ENCODE measurements at regions not wholly inside any gene's neighbourhood (a gene's known extent, or its start where the extent isn't known, plus 50 kb on each side); places are given as distances from the start of the nearest gene placed in this dataset.

- DNase-seq = no peak
These were observed 69.4 kb upstream of the COPS8 start for GRCh38 chr2:237016121-237016915.

GRCh38 chr2:237020090-237020489, 65.6 kb upstream of the COPS8 start:
- no peak for DNase-seq

DNA sequence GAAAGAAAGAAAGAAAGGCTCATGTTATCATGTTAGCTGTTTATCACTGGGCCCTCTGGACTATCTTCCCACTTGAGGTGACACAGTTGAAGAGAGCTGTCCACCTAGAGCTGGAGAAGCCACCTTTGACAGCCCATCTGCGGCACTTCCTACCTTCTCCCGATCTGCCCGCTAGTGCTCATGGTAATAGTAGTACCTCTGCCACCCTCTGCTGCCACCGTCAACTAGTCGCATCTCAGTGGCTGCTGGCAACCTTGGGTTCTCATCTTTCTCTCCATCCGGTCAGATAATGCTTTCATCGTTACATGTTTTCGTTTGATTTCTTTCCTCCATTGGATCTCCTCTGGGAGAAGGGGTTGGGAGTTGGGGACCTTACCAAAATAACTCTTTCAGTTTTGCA, 63.2 kb upstream of the COPS8 start:
- no peak for DNase-seq

GRCh38 chr2:237024255-237024654, 61.4 kb upstream of the COPS8 start:
- no peak for DNase-seq

GRCh38 chr2:237025090-237025865, 60.4 kb upstream of the COPS8 start:
- peak in 1 of 2 donors; percentile 17 for DNase-seq

DNA sequence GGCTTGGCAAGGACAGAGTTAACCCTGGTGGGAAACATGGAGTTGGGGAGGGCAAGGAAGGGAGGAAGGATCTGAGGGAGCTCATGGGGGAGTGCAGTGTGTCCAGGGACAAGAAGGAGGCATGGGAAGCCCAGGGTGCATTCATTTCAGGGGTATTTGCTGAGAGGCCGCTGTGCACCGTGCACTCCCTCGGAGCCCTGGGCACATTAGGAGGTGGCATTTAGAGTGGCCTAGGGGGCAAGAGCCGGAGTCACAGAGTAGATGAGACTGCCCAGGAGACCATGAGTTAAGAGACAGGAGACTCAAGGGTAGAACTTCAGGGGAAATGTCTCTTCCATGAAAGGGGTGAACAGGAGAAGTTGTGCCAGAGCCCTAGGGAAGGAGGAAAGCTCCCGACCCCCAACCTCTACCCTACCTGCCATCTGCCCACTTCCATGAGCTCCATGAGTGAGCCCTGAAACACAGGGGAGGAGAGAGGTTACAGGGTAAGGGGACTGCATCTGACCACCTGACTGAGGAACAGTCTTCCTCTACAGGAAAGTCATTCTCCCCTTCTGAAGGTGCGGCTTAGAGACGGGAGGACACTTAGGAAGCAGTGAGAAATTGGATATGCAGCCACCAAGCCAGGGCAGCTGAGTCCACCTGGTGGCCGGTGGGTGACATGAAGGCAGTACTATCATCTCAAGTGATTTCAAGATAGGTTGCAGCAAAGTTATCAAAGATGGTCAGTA, 58.5 kb upstream of the COPS8 start:
- peak; percentile 40 to 42 for DNase-seq

DNA sequence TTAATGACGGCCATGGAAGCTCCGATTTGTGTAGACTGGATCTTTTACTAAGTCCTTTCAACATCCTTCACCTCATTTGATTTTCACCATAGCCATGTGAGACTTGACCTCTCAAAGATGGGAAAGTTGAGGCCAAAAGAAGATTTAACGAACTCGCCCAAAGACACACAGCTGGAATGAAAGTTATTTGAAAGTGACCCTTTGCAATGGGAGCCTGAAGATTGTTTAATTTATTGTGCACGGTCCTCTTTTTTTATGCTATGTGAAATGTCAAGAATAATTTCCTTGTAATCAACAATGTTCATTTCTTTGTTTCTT, 58.0 kb upstream of the COPS8 start:
- no peak for DNase-seq

- DNase-seq = no peak
These were observed 55.3 kb upstream of the COPS8 start for GRCh38 chr2:237030382-237030781.

DNA sequence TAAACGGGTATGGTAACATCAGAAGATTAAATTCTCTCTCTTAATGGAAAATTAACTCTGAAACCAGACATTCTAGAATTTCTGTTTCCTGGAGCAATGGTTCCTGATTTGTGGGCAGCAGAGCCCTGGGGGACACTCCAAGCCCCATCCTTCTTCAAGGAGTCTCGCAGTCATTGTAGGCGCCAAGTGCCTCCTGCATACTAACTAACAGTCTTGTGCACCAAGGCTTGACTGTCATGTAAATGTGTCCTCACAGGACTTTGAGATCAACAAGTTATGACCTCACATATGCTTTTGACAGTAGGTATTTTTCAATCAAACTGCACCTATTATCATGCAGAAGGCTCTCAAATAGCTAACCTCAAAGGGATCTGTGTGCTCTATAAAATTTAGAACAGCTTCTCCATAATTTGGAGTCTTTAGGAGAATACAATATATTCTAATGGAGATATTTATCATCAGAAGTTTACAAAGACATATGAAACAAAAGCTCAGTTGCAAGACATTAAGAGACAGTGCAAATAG, 52.1 kb upstream of the COPS8 start:
- DNase-seq = no peak

DNA sequence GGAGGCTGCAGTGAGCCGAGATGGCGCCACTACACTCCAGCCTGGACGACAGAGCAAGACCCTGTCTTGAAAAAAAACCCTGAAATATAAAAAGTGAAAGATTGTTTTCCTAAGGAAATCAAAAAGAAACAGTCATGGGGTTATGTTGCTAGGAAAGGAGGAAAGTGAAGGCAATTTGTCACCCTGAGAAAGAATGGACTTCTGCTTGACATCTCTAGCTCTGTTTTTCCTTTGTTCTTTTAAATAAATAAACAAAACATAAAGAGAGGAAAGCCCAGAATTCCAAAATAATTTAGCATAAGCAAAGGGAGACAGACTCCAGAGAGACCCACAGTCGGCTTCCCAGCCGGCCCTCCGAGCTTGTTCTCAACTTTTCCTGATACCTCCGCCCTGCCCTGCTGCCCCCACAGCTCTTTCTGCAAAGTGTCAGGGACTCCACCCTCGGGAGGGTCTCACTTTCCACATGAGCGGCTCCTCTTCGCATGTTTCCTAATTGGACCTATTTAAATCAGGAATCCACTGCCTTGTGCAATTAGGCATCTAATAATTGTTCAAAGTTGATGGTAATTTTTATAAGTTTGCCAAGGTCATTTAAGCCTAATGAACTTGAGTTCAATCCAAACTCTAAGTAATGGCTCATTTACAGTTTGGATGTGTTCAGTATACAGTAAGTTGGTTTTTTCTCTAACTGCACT, 49.8 kb upstream of the COPS8 start:
- DNase-seq = no peak
